ENCODE measurements at regions not wholly inside any gene's neighbourhood (a gene's known extent, or its start where the extent isn't known, plus 50 kb on each side); places are given as distances from the start of the nearest gene placed in this dataset.

GRCh38 chr2:2793925-2794560 is 463.0 kb upstream of the MYT1L start:
- peak overlapping the region; percentile 22 for H3K27ac Mint-ChIP-seq (ENCODE audit: unreplicated experiment)
- H3K4me3 Mint-ChIP-seq: no peak overlapping the region
- no peaks in the 10 kb centered on the region for H3K9me3 Mint-ChIP-seq
- no peaks in the 10 kb centered on the region for H3K27me3 Mint-ChIP-seq (ENCODE audit: low read depth)
- DNase-seq (ENCODE audit: low read depth, low spot score): no peak
- H3K4me1 Mint-ChIP-seq: peaks cover 2% of the 10 kb centered on the region
- TF ChIP-seq CTCF (conservative IDR thresholded peaks at IDR 0.05): no peak
- no peaks in the 10 kb centered on the region for H3K36me3 Mint-ChIP-seq (ENCODE audit: low read depth)

- Mint-ChIP-seq H3K27ac (ENCODE audit: unreplicated experiment) (peak overlapping the region; percentile 22), H3K4me3 (no peak overlapping the region)
These were observed 462.4 kb upstream of the MYT1L start for GRCh38 chr2:2793514-2793913.

GRCh38 chr2:2791606-2792005 is 460.5 kb upstream of the MYT1L start:
- H3K27ac Mint-ChIP-seq (ENCODE audit: unreplicated experiment): no peak overlapping the region
- no peaks in the 10 kb centered on the region for H3K27me3 Mint-ChIP-seq (ENCODE audit: low read depth)
- no peak for TF ChIP-seq CTCF (conservative IDR thresholded peaks at IDR 0.05)
- DNase-seq (ENCODE audit: low read depth, low spot score): no peak
- peaks cover 12% of the 10 kb centered on the region for H3K4me1 Mint-ChIP-seq
- H3K4me3 Mint-ChIP-seq: no peak overlapping the region
- H3K36me3 Mint-ChIP-seq (ENCODE audit: low read depth): no peaks in the 10 kb centered on the region
- H3K9me3 Mint-ChIP-seq: no peaks in the 10 kb centered on the region

More at GRCh38 chr2:2793514-2793913, 462.4 kb upstream of the MYT1L start:
- DNase-seq (ENCODE audit: low read depth, low spot score): no peak
- no peak for TF ChIP-seq CTCF (conservative IDR thresholded peaks at IDR 0.05)
- H3K9me3 Mint-ChIP-seq: no peaks in the 10 kb centered on the region
- H3K36me3 Mint-ChIP-seq (ENCODE audit: low read depth): no peaks in the 10 kb centered on the region
- peaks cover 7% of the 10 kb centered on the region for H3K4me1 Mint-ChIP-seq
- H3K27me3 Mint-ChIP-seq (ENCODE audit: low read depth): no peaks in the 10 kb centered on the region

GRCh38 chr2:2791031-2791430 is 460.0 kb upstream of the MYT1L start:
- DNase-seq (ENCODE audit: low read depth, low spot score): no peak
- Mint-ChIP-seq H3K9me3 (no peaks in the 10 kb centered on the region), H3K27me3 (ENCODE audit: low read depth) (no peaks in the 10 kb centered on the region), H3K36me3 (ENCODE audit: low read depth) (no peaks in the 10 kb centered on the region), H3K4me1 (peaks cover 12% of the 10 kb centered on the region), H3K27ac (ENCODE audit: unreplicated experiment) (no peak overlapping the region), H3K4me3 (no peak overlapping the region)
- TF ChIP-seq CTCF (conservative IDR thresholded peaks at IDR 0.05): no peak

- H3K36me3 Mint-ChIP-seq (ENCODE audit: low read depth): no peaks in the 10 kb centered on the region
- H3K4me3 Mint-ChIP-seq: no peak overlapping the region
- peak overlapping the region; percentile 82 for H3K27ac Mint-ChIP-seq (ENCODE audit: unreplicated experiment)
- H3K27me3 Mint-ChIP-seq (ENCODE audit: low read depth): no peaks in the 10 kb centered on the region
- no peaks in the 10 kb centered on the region for H3K9me3 Mint-ChIP-seq
- TF ChIP-seq CTCF (conservative IDR thresholded peaks at IDR 0.05): no peak
- peaks cover 12% of the 10 kb centered on the region for H3K4me1 Mint-ChIP-seq
- no peak for DNase-seq (ENCODE audit: low read depth, low spot score)
These were observed 457.0 kb upstream of the MYT1L start for GRCh38 chr2:2788076-2788475.
